Fibroblast of skin of scalp (primary cell): ENCODE measurements at regions not wholly inside any gene's neighbourhood (a gene's known extent, or its start where the extent isn't known, plus 50 kb on each side); places are given as distances from the start of the nearest gene placed in this dataset.
"Not testable (repeated sequence)": the region's sequence is repeated elsewhere in the genome, so short reads cannot be mapped to it uniquely, and the experiment has no call there.

ENCODE experiments used
- DNase-seq: peaks from one replicate; pipeline ENCODE4 v3.0.0-alpha.2; 2013

DNA sequence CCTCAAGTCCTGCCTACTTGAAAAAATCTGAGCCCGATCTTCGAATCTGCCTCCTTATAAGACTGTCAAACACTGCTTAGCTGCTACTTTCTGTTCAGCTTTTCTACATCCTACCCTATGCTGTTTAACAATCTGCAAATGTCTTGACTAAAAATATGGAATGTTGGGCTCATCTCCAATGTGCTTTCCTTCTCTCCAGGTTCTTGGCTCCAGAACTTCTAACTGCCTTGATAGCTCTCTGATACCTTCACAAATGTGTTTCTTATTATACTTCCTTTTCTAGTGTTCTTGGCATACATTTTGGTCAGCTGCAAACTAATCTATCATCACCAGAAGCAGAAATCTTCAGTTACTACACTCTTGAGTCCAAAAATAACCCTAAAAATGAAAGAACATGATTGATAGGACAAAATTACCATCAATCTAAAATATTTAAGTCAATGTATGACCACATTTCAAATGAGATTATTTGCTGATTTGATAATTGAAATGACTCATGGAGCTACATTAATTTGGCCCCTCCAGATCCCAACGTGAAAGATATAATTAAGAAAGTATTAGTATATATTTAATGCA lies 372.3 kb upstream of the MON1B start:
- DNase-seq, result no peak

DNA sequence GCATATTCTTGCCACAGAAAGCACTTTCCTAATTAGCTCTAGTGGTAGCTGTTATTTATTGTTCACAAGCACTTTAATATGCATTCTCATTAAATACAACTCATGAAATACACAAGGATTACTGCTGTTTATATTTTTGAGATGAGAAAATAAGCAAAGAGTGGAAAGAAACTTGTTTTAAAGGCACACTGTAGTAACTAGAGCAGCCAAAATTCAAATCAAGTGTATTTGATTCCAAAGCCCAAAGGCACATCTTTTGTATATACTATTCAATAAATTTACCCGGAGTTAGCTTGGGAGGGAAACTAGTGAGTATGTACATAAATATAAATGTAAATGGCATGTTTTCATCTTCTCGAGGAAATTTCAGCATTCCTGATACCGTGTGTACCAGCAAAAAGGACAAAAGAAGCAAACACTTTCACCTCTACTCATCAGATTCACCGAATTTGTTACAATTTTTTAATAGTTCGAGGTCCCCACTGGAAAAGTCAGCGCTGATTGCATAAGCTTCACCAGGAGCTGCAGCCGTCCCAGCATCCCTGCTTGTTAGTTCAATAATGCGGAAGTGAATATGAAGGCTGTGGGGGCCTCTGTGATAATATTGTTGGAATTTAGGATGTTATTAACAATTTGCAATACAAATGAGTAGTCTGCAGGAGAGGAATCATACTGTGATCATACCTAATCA lies 371.6 kb upstream of the MON1B start:
- DNase-seq, result no peak

DNA sequence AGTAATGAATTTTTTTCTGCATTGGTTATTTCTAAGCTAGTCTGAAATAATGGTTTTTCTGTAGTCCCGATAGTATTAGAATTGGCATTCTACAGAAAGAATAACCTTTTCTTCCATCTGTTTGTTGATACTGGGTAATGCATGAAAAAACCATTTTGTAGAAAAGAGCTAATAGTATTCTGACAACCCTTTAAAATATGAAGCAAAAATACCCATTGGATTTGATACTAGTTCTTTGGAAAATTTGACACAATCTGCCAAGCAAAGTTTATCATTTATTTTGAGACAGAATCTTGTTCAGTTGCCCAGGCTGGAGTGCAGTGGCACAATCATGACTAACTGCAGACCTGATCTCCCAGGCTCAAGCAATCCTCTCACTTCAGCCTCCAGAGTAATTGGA lies 366.8 kb upstream of the MON1B start:
- no peak for DNase-seq

DNA sequence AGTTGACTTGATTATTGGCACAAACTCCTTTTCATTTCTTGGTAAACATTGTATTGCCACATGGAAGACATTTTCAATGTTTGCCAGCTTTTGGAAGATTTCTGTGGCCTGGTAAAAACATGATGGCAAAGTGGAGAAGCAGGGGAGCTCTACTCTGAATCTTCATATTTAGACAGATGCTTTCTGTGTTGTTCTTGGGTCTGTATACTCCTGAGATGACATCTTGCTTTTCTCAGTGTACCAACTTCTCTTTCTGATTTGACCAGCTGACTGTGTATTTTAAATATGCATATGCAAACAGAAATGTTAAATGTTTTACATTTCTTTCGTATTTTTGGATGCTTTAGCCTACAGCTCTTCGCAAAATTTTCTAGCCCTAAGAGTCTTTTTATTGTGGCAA lies 366.2 kb upstream of the MON1B start:
- DNase-seq, result no peak

DNA sequence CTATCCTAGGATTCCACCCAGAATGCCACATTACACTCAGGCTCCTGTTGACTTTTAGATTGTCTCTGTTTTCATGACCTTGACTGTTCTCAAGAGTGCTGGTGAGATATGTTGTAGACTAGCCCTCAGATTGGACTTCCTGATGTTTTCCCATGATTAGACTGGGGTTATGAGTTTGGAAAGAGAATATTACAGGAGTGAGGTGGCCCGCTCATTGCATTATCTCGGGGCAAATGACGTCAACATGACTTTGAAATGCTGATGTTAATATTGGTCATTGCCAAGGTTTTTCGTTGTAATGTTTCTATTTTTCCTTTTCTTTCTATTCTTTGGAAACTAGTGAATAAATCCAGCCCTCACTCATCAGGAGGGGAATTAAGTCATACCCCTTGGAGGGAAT lies 355.7 kb upstream of the MON1B start:
- peak; percentile 2 for DNase-seq

DNA sequence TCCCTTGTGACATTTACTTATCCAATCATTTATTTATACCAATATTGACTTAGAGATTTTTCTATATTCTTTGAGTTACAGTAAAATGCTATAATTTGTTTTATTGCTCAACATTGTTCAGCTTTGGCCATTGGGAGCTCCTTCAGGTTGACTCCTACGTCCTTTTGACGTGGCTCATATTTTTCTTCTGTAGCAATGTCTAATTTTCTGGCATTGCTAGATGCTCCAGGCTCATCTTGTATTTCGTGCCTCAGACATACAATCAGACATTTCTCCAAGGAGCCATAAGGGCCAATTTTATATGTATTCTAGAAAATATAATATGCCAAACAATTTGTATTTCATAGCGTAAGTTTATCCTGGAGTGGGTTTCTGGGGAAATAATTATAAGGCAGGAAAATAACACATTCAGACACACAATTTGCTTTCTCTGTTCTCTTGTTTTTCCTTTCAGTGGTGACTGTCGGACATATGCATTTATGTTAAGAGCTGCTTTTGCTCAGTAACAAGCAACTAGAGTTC lies 355.1 kb upstream of the MON1B start:
- DNase-seq, result no peak

DNA sequence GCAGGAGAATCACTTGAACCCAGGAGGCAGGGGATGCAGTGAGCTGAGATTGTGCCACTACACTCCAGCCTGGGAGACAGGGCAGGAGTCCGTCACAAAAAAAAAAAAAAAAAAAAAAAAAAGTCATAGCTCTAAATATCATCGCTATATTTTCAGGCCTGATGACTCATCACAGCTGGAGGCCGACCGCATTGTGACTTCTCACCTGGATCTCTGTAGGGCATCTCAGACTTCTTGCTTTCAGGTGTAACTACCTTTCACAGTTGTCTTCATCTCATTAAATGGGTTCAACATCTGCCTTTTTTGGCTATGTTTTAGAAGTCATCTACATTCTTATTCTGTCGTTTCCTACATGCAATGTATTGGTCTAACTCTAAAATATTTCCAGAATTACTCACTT lies 353.1 kb upstream of the MON1B start:
- DNase-seq, result no peak

DNA sequence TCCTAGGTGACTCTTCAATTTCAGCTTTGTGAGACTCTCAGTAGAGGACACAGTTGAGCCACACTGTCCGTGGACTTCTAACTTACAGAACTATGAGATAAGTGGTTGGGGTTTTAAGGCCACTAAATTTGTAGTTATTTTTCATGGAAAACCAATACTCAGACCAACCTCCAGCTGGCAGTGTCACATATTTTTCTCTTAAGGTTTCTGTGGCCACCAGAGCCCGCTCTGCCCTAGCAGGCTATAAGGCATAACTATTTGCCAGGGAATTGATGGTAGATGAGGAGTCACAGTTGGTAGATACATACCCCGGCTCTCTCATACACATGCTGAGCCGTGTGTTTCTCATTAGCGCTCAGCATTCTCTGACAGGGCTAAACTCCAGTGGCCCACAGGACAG lies 336.8 kb upstream of the MON1B start:
- DNase-seq, result no peak

DNA sequence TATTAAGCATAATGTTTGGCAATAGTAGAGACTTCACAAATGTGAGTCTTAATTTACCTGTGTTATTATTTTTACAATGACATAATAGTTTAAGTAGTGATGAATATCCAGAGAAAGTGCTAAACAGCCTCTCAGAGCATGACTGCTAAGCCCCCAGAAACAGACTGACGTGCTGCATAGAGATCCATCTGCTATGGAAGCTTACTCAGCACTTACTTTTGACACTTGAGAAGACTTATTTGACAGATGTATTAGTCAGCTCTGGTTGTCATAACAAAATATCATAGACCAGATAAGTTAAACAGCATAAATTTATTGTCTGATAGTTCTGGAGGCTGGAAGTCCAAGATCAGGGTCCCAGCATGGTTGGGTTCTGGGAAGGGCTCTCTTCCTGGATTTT lies 334.9 kb upstream of the MON1B start:
- DNase-seq, result no peak

DNA sequence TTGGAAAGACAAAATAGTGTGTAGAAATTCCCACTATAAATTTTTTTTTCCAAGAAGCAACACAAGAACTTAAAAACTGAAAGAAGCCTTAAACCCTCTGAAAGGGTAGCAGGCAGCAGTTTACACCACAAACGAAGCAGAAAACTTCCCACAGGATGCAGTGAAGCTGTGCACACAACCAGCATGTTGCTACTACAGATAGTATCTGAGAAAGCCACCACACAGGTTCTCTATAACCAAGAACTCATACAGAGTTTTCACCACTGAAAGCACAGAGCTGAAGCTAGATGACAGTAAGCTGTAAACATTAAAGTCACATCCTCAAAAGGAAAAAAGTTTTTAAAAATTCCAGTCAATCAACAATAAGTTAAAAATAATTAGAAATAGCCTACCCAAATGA lies 333.6 kb upstream of the MON1B start:
- DNase-seq, result no peak

DNA sequence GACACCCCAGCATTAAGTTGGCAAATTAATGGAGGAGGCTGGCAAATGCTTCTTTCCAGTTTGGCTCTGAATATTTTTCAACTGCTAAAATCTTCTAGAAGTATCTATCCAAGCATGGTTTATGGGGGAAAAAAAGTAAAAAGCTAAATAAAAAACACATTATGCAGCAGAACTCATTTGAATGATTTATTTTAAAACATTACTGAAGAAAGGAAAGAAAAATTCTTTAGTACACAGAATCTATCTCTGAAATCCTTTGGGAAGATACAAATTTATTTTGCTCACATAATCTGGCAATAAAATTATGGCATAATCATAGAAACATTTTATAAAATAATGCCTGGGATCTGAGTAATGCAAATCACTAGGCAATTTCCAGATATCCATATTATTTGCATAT lies 328.1 kb upstream of the MON1B start:
- no peak for DNase-seq

DNA sequence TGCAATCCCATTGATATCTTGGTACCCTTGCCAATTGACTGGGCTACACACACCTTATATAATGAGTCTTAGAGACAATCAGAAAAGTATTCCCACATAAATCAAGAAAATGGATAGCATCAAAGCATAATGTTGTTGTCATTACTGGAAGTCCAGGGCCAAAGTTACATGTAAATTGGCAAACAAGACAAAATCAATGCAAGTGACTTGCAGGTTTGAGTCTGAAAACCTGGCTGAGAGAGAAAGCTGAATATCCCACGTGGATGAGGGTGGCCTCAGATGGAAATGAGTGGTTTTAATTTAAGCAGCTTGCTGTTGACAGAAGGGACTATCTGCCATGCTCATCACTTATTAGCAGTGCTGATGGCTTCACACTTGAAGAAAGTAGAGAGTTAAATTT lies 324.0 kb upstream of the MON1B start:
- DNase-seq, result no peak

DNA sequence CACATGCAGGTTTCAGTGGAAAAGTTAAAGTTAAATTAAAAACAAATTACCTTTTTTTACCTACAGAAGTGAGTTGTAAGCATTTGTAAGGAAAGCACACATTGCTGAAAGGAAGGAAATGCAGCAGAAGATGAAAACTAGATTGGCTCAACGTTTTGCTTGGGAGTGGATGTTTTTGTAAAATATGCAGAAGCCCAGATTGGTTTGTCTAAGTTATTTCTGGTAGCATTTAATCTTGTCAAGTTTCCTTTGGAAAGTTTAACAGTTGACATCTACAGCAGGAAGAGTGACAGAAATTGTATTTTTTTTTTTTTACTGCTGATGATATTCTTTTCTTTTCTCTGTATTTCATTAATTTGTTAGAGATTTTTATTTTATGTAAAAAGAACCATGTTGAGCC lies 315.1 kb upstream of the MON1B start:
- no peak for DNase-seq

DNA sequence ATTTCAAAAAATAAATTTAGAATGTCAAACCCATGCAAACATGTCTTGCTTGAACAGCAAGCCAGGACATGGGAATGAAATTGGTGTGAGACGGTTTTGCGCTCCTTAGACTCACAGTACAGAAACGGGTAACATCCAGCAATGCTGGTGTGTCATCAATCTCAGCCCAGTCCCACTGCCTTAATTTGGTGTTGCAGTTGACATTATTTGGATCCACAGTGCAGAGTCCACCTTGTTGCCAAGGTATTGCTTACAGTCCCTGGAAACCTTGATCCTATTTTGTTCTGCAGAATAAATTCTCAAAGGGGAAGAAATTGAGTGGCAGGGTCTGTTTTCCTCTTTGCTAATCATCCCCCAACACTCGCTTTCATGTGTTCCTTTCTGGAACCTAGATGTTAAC lies 311.6 kb upstream of the MON1B start:
- DNase-seq, result no peak

DNA sequence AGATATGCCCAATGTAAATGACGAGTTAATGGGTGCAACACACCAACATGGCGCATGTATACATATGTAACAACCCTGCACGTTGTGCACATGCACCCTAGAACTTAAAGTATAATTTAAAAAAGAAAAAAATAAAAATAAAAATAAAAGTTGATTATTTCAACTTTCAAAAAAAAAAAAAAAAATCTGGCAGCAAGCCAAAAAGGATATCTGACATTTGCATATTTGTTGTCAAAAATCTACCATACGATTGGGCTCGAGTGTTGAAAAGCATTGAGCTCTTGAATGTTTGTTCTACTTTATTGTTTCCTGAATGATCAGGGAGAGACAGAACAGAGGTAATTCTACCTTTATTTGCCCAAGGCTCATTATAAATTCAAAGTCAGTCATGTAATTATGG lies 310.5 kb upstream of the MON1B start:
- DNase-seq, result not testable (repeated sequence)

DNA sequence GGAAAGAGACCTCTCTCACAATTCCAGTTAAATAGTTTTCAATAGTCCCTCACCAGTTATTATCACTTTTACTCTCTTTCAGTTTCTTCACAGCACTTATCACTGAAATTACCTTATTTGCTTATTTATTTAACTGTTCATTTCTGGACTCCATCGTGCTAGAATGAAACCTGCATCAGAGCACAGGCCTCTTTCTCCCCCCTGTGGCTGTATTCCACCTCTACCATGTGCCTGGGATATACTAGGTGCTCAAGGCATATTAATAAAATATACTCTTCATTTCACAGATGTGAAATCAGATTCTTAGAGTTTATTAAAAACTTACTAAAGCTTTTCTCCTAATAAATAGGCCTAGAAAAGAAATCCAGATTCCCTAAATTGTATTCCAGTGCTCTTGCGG lies 308.9 kb upstream of the MON1B start:
- DNase-seq, result no peak

DNA sequence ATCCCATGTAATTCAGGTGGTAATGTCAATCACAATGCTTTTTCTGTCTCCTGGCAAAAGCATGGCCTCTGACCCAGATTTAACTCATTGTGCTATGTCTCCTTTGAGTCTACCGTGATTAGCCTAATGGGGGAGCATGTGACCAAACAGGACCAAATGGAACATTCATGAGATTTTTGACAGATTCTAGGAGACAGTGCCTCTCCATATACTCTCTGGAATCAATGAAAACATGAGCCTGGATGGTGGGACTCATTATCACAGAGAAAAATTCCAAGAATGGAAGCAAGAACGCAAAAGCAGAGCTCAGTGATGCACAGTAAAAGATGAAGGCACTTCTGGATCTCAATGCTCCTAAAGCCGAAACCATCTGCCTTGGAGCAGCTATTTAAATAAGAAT lies 307.9 kb upstream of the MON1B start:
- no peak for DNase-seq

DNA sequence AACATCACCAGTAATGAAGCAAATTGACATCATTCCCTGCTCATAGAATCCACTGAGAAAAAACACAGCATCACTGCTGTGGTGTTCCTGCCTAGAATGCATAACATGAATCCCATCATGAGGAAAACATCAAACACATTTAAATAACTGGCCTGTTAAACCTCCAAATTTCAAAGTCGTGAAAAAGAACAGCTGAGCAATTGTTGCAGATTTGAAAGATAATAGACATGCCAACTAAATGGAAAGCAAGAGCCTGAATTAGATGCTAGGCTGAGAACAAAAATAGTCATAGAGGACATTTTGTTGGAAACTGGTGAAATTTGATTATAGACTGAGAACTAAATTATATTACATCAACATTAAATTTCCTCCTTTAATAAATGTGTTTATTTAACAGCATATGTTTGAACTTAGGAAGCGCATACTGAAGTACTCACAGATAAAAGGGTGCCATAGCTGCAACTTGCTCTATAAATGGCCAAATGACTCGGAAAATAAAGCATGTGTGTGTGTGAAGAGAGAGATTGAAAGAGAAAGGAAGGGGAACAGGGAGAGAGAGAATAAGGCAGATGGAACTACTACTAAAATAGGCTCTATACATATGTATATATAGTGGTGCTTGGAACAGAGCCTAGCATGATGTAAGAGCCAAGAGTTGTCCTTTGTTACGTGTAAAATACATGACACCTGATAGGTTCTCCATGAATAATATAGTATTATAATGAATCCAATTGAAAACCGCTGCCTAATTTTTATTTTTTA lies 305.0 kb upstream of the MON1B start:
- no peak for DNase-seq

DNA sequence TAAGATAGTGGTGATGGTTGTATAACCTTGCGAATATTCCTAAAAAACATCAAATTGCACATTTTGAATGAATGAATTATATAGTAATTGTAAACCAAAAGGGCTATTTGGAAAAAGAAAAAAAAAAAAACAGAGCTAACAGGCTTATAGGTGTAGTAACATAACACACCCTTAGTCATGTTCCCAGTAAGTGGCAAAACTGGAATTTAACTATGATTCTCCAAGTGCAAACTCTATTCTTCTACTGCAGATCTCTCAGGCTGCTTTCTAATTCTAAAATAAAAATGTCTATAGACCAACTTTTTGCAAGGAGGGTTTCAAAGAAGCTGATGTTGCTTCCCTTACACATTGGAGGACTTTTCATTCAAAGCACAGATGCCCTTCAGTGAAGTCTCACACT lies 293.2 kb upstream of the MON1B start:
- DNase-seq, result no peak

DNA sequence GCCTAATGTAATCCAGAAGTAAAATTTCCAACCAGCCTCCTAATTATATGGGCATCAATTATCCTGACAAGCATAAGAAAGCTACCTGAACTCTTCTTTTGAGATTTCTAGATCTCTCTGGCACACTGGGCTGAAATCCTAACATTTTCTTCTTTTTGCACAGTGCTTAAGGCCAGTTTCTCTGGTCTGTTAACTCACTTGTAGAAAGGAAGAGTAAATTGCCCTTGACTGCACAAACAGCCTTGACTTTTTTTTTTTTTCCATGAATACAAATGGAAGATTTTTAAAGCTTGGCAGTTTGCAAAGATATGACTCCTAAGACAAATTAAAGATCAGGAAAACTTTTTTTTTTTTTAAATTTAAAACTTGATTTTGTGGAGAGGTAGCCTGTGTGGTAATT lies 291.2 kb upstream of the MON1B start:
- no peak for DNase-seq

DNA sequence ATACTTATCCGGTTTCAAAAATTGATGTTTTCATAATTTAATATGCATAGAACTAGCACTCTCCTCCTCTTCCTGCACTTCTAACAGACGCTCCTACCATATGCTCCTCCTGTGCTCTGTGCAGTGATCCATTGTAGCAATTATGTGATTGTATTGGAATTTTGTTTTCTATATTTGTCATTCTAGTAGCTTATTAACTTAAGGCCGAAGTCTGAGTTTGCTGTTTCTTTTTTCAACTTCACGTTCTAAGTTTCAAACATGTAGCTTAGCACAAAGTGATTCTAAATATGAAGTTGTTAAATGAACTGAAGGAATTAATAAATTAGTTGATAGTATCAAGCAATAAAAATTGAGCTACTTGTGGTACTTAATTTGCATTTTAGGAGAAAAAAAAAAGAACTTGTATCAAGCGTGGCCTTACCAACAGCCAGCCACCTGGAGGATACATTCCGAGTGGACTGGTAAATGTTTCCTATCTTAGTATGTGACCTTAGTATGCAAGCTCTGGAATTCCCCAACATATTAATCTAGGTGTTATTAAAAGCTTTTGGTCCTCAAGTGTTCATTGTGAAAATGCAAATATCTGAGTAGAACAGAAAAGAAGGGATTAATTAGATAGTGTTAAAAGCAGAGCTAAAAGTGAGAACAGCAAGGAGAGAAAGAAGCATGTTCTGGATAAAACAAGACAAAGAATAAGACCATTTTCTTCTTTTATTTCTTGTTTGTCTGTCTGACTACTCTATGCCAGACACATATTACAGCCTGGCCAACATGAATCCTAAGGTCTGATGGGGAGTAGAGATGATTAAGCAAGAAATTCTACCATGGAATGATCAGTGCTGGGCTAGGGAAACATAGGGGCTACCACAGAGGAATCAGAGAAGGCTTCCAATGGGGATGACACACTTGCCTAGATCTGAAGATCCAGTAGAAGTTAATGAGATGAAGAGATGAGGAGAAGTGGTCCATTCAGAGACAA lies 290.4 kb upstream of the MON1B start:
- DNase-seq, result no peak

DNA sequence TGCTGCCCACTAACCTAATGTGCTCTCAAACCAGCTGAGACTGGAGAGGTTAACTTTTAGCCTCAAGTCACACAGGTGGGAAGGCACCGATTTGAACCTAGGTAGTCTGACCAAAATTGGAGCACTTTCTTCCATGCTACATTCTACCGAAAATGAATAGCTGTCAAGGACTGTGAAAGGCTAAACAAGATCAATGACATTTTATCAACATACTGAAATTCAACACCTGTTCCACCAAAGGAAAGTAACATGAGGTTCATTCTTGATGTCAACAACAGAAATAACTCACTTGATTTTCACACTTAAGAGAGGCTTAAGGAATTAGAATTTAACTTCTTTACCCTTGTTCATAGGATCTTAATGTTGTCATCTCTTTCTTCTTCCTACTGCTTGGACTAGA lies 284.4 kb upstream of the MON1B start:
- no peak for DNase-seq

DNA sequence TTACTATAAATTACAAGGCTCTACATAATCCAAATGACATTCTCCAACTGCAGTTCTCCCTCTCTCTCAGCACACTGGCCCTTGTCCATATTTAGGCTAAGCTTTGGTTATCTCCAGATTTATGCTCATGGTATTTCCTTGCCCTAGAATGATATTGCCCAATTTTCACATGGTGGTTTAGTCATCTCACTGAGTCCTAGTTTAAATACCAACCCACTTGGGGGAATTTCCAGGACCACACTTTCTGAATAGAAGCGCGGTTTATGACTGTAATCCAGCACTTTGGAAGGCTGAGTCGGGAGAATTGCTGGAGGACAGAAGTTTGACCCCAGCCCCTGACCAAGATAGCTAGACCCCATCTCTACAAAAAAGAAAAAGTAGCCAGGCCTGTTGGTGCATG lies 280.1 kb upstream of the MON1B start:
- peak; percentile 57 for DNase-seq
